GM23248 (cell line): ENCODE measurements at regions not wholly inside any gene's neighbourhood (a gene's known extent, or its start where the extent isn't known, plus 50 kb on each side); places are given as distances from the start of the nearest gene placed in this dataset.

Source experiments
- DNase-seq: peaks from one replicate; pipeline ENCODE4 v3.0.0-alpha.2; 2015
- H2AFZ ChIP-seq: fragments of 200-600 bp; sonication (generic); 2 replicates; pipeline ENCODE4 v1.6.1; 2016; ENCODE audit warnings: antibody characterized with exemption
- H3F3A ChIP-seq: fragments of 200-600 bp; sonication (generic); 2 replicates; pipeline ENCODE4 v1.6.1; 2016; ENCODE audit warnings: mild to moderate bottlenecking, antibody characterized with exemption, mixed run types; ENCODE audit not compliant: insufficient read depth
- H3K27ac ChIP-seq: fragments of 200-600 bp; sonication (generic); 2 replicates; pipeline ENCODE4 v1.5.1; 2016; ENCODE audit warnings: mild to moderate bottlenecking
- H3K27me3 ChIP-seq: fragments of 200-600 bp; sonication (generic); replicated peaks from 2 replicates; pipeline ENCODE4 v1.6.1; 2016; ENCODE audit warnings: mild to moderate bottlenecking; ENCODE audit not compliant: insufficient read depth
- H3K36me3 ChIP-seq: fragments of 200-600 bp; sonication (generic); 2 replicates; pipeline ENCODE4 v1.6.1; 2016; ENCODE audit warnings: low read depth, mild to moderate bottlenecking
- H3K4me1 ChIP-seq: fragments of 200-600 bp; sonication (generic); 2 replicates; pipeline ENCODE4 v1.6.1; 2016; ENCODE audit warnings: mild to moderate bottlenecking; ENCODE audit not compliant: insufficient read depth
- H3K4me2 ChIP-seq: fragments of 200-600 bp; sonication (generic); one replicate; pipeline ENCODE4 v1.6.1; 2016; ENCODE audit warnings: mild to moderate bottlenecking; ENCODE audit not compliant: unreplicated experiment
- H3K4me3 ChIP-seq: fragments of 200-600 bp; sonication (generic); 2 replicates; pipeline ENCODE4 v1.5.1; 2016; ENCODE audit warnings: mild to moderate bottlenecking
- H3K79me2 ChIP-seq: fragments of 200-600 bp; sonication (generic); 2 replicates; pipeline ENCODE4 v1.6.1; 2016; ENCODE audit warnings: mild to moderate bottlenecking; ENCODE audit not compliant: insufficient read depth
- H3K9ac ChIP-seq: fragments of 200-600 bp; sonication (generic); 2 replicates; pipeline ENCODE4 v1.6.1; 2016; ENCODE audit warnings: mild to moderate bottlenecking
- H3K9me2 ChIP-seq: fragments of 200-600 bp; sonication (generic); 2 replicates; pipeline ENCODE4 v1.6.1; 2016; ENCODE audit warnings: mixed run types, mild to moderate bottlenecking, moderate library complexity; ENCODE audit not compliant: insufficient read depth
- H3K9me3 ChIP-seq: fragments of 200-600 bp; sonication (generic); one replicate; pipeline ENCODE4 v1.6.1; 2017; ENCODE audit warnings: low read depth
- H4K20me1 ChIP-seq: fragments of 200-600 bp; sonication (generic); 2 replicates; pipeline ENCODE4 v1.6.0; 2016; ENCODE audit not compliant: insufficient read depth
- EZH2 ChIP-seq: fragments of 200-600 bp; sonication (generic); IDR thresholded peaks from 2 replicates; pipeline ENCODE4 v1.6.1; 2018; ENCODE audit warnings: antibody characterized with exemption, mild to moderate bottlenecking; ENCODE audit not compliant: insufficient read depth, poor library complexity, severe bottlenecking
- EZH2phosphoT487 ChIP-seq: fragments of 200-600 bp; sonication (generic); IDR thresholded peaks from 2 replicates; pipeline ENCODE4 v1.6.1; 2018; ENCODE audit warnings: antibody characterized with exemption, moderate library complexity, mild to moderate bottlenecking, low read depth; ENCODE audit not compliant: insufficient read depth
- WGBS, 2 experiments: methylation state at CpG; one replicate each; pipeline ENCODE4 v1.1.6; 2015 to 2017; ENCODE audit warnings: low lambda C conversion rate in 2 of 2, low coverage in 1 of 2; ENCODE audit errors: missing lambda C conversion rate in 2 of 2; 5-methylcytosine and 5-hydroxymethylcytosine counted together
- in situ Hi-C: fragments of 300-500 bp; cut with MboI; formaldehyde crosslinking; loops from 2 replicates; pipeline ENCODE4 v1.15.0; 2020

DNA sequence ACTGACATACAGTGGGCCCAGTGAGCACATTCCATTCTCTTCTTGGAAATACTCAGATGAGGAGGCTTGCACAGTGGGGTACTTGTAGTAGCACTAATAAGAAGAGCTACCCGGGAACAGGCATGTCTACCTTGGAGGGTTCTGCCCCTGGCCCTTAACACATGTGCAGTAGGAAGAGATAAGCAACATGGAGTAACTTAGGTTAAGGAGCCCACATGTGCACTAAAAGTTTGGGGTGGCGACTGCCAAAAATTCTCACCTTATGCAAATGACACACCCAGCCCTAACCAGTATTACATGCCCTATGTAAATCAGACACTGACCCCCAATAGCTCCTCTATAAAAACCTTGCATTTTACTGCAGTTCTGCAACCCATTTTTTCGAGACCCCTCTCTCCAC is 1313.3 kb downstream of the KCNT2 start:
- Histone ChIP-seq H3F3A (no peaks in the 10 kb centered on the region), H3K4me2 (no peak overlapping the region), H3K4me3 (no peak overlapping the region), H3K9me3 (no peaks in the 10 kb centered on the region), H3K9me2 (no peaks in the 10 kb centered on the region; the same call in 1 of the 2 replicates), H3K36me3 (no peaks in the 10 kb centered on the region), H3K9ac (no peak overlapping the region), H4K20me1 (no peaks in the 10 kb centered on the region), H3K79me2 (no peaks in the 10 kb centered on the region), H3K4me1 (no peaks in the 10 kb centered on the region), H3K27ac (no peak overlapping the region), H2AFZ (no peak overlapping the region), H3K27me3 (no peaks in the 10 kb centered on the region)
- DNase-seq: no peak
- TF ChIP-seq EZH2 (no peak), EZH2phosphoT487 (no peak)
- in situ Hi-C loops: no loop called here
- WGBS, 2 experiments: 57 to 62% methylated on average over 3 of the region's 3 CpGs

DNA sequence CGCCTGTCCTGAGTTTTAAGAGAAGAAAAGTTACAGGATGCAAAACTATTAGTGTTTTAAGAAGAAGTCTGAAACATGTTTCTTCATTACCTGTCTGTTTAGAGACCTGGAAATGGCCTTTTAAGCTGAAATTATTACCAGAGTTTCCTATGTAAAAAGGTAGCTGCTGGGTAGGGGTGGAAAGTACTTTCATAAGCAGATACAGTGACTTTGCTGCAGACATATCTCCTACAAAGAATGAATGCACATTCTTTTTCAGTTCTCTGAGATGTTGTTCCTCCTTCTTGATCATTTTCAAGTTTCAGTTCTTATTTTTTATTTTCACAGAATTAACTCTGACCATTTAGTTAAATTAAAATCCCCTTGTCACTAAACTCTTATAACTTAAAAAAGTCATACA is 1329.6 kb downstream of the KCNT2 start:
- Histone ChIP-seq H3K4me2 (no peak overlapping the region), H3K27ac (no peak overlapping the region), H3K36me3 (no peaks in the 10 kb centered on the region), H2AFZ (peak overlapping the region; percentile 36; the same call in 1 of the 2 replicates), H3K79me2 (no peaks in the 10 kb centered on the region), H3K27me3 (no peaks in the 10 kb centered on the region), H3K9ac (no peak overlapping the region), H3K4me1 (no peaks in the 10 kb centered on the region), H4K20me1 (no peaks in the 10 kb centered on the region), H3F3A (no peaks in the 10 kb centered on the region), H3K9me2 (no peaks in the 10 kb centered on the region), H3K4me3 (no peak overlapping the region), H3K9me3 (no peaks in the 10 kb centered on the region)
- TF ChIP-seq EZH2 (no peak), EZH2phosphoT487 (no peak)
- in situ Hi-C loops: no loop called here
- DNase-seq: no peak
- 38 to 39% methylated on average over 1 of the region's 1 CpG for WGBS, 2 experiments

DNA sequence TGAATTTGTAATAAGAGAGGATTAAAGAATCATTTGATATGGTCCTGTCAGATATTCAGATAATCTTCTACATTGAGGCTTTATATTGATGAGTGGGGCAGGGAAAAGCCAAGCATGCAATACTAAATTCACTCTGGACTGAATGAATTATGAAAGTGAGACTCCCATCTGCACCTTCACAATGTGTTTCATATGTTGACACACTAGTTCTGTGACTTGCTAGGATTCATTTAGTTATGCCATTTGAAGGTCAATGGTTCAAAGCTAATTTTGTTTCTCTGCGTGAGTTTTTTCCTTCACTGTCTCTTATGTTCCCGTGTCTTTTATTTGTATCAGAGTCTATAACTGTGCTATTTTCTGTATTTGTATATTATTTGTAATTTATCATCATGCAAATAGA is 1332.5 kb downstream of the KCNT2 start:
- no peaks in the 10 kb centered on the region for H3K79me2 ChIP-seq
- H3K4me1 ChIP-seq: no peaks in the 10 kb centered on the region
- H3K9ac ChIP-seq: no peak overlapping the region
- H3K9me2 ChIP-seq: no peaks in the 10 kb centered on the region
- in situ Hi-C loops: no loop called here
- WGBS, 2 experiments: 54 to 64% methylated on average over 2 of the region's 2 CpGs
- H3K4me2 ChIP-seq: no peak overlapping the region
- H4K20me1 ChIP-seq: no peaks in the 10 kb centered on the region
- H2AFZ ChIP-seq: no peak overlapping the region; the same call in 1 of the 2 replicates
- no peaks in the 10 kb centered on the region for H3F3A ChIP-seq
- H3K36me3 ChIP-seq: no peaks in the 10 kb centered on the region
- TF ChIP-seq EZH2phosphoT487 (no peak), EZH2 (no peak)
- no peak overlapping the region for H3K27ac ChIP-seq
- H3K4me3 ChIP-seq: no peak overlapping the region
- DNase-seq: no peak
- H3K9me3 ChIP-seq: no peaks in the 10 kb centered on the region
- no peaks in the 10 kb centered on the region for H3K27me3 ChIP-seq

DNA sequence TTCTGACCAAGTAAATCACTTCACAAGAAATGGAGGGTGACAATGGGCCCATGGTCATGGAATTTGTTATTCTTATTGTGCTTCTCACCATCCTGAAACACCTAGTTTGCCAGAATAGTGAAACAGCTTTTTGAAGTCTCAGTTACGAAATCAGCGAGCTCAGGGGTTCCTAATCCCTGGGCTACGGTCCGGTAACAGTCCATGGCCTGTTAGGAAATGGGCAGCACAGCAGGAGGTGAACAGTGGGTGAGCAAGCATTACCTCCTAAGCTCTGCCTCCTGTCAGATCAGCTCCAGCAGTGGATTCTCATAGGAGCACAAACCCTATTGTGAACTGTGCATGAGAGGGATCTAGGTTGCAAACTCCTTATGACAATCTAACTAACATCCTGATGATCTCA is 1356.3 kb downstream of the KCNT2 start:
- no peaks in the 10 kb centered on the region for H3K9me2 ChIP-seq

DNA sequence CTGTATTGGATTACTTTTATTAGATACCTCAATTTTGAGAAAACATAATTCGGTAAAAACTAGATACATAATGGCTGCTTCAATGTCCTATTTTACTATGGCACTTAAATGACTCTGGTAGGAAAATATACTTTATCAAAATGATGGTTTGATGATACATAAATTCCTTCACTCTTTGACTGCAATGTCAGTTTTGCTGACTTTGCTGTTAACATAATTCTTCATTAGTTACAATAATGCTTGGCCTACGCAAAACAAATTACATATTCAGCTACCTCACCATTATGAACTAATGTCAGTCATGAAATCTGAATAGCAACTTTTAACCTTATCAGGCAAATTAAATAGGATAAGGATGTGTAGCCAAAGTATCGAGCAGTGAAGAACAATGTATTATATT is 1364.7 kb downstream of the KCNT2 start:
- no peaks in the 10 kb centered on the region for H3K79me2 ChIP-seq
- H3K4me3 ChIP-seq: no peak overlapping the region
- H3K9me3 ChIP-seq: no peaks in the 10 kb centered on the region
- H3K4me2 ChIP-seq: no peak overlapping the region
- H3K27ac ChIP-seq: no peak overlapping the region
- H3K9ac ChIP-seq: no peak overlapping the region
- WGBS, 2 experiments: 74 to 78% methylated on average over 3 of the region's 3 CpGs
- no peaks in the 10 kb centered on the region for H3F3A ChIP-seq
- H3K4me1 ChIP-seq: no peaks in the 10 kb centered on the region
- H3K27me3 ChIP-seq: no peaks in the 10 kb centered on the region
- in situ Hi-C loops: no loop called here
- DNase-seq: no peak
- TF ChIP-seq EZH2phosphoT487: no peak
- TF ChIP-seq EZH2: no peak
- no peaks in the 10 kb centered on the region for H3K9me2 ChIP-seq
- H4K20me1 ChIP-seq: no peaks in the 10 kb centered on the region
- H2AFZ ChIP-seq: no peak overlapping the region
- H3K36me3 ChIP-seq: no peaks in the 10 kb centered on the region

More for the DNA sequence above, 1356.3 kb downstream of the KCNT2 start:
- Histone ChIP-seq H3F3A (no peaks in the 10 kb centered on the region), H3K27ac (no peak overlapping the region), H4K20me1 (no peaks in the 10 kb centered on the region), H3K27me3 (no peaks in the 10 kb centered on the region), H2AFZ (no peak overlapping the region), H3K4me2 (no peak overlapping the region), H3K79me2 (no peaks in the 10 kb centered on the region), H3K9me3 (no peaks in the 10 kb centered on the region), H3K9ac (no peak overlapping the region), H3K4me3 (no peak overlapping the region), H3K4me1 (no peaks in the 10 kb centered on the region), H3K36me3 (no peaks in the 10 kb centered on the region)
- in situ Hi-C loops: no loop called here
- TF ChIP-seq EZH2phosphoT487: no peak
- TF ChIP-seq EZH2: no peak
- no peak for DNase-seq
- 46 to 66% methylated on average over 4 of the region's 4 CpGs for WGBS, 2 experiments
